SHP77 treated with DMSO at 0.1 percent for 48 hours (cell line): ENCODE measurements at regions not wholly inside any gene's neighbourhood (a gene's known extent, or its start where the extent isn't known, plus 50 kb on each side); places are given as distances from the start of the nearest gene placed in this dataset.
A peak's percentile ranks its signal among the peaks of the same experiment; 100 is the strongest.
"Not testable (repeated sequence)": the region's sequence is repeated elsewhere in the genome, so short reads cannot be mapped to it uniquely, and the experiment has no call there.

ENCODE experiments used
- DNase-seq: peaks from one replicate; lab custom pipeline; 2025; lab: John Stamatoyannopoulos, UW

DNA sequence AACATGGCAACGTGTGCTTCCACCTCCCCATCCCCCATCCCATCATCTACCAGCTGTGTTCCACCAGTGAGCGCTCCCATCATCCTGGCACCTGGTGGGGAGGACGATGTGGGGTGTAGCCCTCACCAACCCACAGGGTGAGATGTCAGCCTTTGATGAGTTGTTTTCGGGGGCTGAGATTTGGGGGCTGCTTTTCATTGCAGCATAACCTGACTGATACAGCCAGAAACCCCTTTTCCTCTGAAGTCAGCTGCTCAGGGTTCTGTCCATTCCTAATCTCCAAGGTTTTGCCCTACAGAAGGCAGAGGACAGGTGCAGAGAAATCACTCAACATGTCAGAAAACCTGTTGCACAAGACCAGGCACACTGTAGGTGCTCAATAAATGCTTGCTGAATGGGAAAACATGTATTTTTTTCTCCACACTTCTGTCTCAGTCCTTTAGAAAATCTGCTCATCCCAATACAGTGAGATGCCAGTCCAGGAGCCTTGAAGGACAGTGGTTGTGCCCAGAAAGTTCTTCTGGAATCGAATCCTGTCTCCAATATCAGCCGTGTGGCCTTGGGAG is 239.8 kb downstream of the RBM19 start:
- DNase-seq: no peak

DNA sequence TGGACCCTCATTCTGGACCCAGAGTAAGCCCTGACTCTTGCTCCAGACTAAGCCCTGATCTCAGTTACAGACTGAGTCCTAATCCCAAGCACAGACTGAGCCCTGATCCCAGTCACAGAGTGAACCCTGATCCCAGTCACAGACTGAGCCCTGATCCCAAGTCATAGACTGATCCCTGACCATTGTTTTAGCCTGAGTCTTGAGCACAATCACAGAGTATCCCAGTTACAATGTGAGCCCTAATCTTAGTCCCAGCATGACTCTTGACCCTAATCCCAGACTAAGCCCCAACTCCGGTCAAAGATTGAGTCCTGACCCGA is 240.6 kb downstream of the RBM19 start:
- DNase-seq: no peak

- DNase-seq: peak; percentile 53
Observed at GRCh38 chr12:113724794-113725556, 241.2 kb downstream of the RBM19 start.

DNA sequence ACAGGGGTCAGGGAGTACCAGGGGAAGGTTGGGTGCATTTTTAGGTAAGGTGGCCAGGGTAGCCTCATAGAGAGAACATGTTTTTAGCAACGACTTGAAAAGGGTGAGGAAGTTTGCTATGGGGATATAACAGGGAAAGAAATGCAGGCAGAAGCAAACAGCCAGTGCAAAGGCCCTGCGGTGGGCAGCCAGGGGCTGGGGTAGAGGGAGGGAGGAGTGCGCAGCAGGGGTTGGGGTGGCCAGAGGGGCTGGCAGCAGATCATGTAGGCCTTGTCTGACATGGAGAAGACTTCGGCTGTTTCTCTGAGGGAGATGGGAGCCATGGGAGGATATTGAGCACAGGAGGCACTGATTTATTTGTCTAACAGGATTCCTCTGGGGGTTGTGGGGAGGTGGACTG is 242.5 kb downstream of the RBM19 start:
- no peak for DNase-seq

- no peak for DNase-seq
Observed at GRCh38 chr12:113722747-113723146, 243.4 kb downstream of the RBM19 start.

- no peak for DNase-seq
Observed at GRCh38 chr12:113720629-113721028, 245.5 kb downstream of the RBM19 start.

DNA sequence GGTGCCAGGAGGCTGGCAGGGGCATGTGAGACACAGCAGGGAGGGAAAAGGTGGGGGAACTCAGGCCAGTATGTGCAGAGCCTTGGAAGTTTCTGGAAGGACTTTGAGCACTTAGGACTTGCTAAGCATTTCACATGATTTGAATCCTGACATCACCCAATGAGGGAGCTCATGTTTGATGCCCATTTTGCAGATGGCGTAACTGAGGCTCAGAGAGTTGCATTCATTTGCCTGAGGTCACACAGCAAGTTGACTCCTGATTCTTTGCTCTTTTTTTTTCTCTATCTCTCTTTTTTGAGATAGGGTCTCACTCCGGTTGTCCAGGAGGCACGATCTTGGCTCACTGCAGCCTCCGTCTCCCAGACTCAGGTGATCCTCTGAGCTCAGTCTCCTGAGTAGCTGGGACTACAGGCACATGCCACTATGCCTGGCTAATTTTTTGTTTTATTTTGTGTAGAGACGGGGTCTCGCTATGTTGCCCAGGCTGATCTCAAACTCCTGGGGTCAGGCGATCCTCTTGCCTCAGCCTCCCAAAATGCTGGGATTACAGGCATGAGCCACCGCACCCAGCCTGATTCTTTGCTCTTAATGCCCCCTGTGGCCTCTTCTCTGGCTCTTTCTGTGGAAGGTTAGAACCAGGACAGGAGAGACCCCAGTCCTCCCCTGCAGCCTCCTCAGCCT is 246.1 kb downstream of the RBM19 start:
- DNase-seq: no peak

DNA sequence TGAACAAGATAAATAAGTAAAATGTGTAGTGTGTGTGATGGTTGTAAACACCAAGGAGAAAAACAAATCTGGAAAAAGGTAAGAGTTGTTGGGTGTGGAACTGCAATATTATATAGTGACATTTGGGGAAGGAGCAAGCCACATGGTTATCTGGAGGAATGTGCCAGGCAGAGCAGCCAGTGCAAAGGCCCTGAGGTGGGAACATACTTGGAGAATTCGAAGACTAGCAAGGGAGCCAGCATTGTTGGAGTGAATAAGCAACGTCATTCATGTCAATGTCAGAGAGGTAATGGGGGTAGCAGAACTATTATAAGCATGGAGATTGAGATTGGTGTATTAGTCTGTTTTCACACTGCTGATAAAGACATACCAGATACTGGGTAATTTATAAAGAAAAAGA is 241.5 kb upstream of the LHX5 start:
- no peak for DNase-seq

DNA sequence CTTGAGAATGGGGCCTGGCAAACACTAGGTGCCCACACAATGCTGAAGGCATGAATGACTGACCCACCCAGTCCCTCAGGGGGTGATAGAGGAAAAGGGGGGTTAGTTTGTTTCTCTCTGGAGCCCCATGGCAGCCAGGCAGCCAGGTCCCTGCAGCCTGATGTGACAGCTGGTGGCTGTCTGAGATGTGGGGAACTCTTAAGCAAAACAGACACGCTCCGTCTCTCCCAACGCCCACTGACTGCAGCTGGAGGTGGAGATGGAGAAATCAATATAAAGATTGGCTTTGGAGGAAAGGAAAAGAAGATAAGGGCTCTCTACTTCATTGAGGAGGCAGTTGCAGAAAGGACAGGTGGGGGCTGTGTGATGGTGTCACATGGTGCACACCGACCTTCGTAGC is 240.8 kb upstream of the LHX5 start:
- no peak for DNase-seq

- DNase-seq: no peak
Observed at GRCh38 chr12:113710216-113710615, 238.5 kb upstream of the LHX5 start.

DNA sequence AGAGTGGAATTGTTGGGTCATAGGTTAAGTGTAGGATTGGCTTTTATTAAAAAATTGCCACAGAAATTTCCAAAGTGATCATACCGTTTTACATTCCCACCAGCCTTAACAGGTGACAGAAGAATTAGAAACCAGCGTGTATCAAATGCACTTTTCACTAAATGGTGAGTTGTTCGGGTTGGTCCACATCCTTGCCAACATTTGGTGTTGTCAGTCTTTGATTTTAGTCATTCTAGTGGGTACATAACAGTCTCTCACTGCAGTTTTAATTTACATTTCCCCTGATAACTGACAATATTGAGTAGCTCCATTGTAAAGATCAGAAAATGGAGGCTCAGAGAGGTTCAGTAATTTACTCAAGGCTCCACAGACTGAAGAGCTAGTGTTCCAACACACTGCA is 237.8 kb upstream of the LHX5 start:
- no peak for DNase-seq

DNA sequence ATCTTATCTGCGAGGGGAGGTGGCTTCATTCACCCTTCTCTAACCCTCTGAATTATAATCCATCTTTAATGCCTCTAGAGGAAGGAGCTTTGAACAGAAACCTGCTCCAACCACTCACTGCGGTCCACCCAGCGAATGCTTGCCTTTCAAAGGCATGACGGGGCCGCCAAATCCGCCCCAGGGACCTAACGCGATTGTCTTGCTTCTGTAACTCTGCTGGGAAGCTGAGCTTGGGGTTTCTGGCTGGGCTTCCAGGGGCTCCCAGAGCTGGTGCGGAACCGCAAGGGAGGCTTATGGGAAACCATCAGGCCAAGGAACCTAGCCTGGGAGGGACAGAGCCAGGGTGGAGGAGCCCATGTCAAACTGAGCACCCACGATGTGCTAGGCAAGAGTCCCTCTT is 231.2 kb upstream of the LHX5 start:
- DNase-seq: no peak

DNA sequence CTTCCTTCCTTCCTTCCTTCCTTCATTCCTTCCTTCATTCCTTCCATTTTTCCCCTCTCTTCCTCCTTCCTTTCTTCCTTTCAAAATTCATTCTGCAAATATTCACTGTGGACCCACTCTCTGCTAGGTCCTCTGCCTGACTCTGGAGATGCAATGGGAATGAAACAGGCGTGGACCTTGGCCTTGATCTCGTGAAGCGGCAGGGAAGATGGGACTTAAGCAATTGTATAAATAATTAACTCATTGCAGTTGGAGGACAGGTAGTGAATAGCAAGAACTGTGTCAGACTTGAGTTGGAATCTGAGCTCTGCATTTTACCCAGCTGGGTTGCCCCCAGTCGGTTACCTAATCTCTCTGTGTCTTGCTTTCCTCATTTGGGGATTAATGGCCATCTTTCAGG is 230.6 kb upstream of the LHX5 start:
- DNase-seq: no peak

GRCh38 chr12:113700943-113701342 is 229.3 kb upstream of the LHX5 start:
- DNase-seq: no peak

- not testable (repeated sequence) for DNase-seq
Observed at GRCh38 chr12:113699984-113700383, 228.3 kb upstream of the LHX5 start.

GRCh38 chr12:113698510-113698858 is 226.8 kb upstream of the LHX5 start:
- DNase-seq: no peak

- DNase-seq: peak; percentile 63
Observed at GRCh38 chr12:113697651-113698509, 226.2 kb upstream of the LHX5 start.

DNA sequence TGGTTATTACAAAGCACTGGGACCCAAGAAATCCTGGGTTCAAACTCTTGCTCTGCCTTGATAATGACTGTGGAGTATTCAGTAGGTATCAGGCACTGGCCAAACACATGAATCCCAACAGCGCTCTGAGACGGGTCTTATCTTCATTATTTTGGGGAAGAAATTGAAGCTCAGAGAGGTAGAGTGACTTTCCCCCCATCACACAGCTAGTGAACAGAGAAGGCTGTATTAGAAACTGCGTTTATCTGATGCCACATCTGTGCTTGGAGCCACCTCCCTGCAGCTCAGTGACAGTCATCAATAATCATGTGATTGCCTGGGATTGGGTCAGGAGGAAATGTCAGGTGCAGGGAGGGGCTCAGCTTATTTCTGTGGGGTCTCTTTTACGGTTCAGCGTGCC is 225.4 kb upstream of the LHX5 start:
- no peak for DNase-seq

DNA sequence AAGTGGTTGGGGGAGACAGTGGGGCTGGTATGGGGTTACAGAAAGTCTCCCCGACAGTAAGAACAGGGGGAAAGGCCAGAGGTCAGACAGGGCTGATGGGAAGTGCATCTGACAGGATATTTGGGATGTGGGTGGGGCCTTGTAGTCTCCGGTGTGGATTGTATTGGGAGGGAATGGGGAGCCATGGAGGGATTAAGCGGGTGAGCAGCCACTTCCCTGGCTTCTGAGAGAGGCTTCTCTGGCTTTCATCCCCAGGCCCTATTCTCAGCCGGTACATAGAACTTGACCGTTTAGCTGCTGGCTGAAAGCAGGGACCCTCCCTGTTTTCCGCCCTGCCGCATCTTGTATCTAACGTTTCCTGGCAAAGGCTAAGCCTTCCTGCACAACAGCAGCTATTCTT is 222.0 kb upstream of the LHX5 start:
- no peak for DNase-seq

GRCh38 chr12:113689047-113689610 is 217.5 kb upstream of the LHX5 start:
- no peak for DNase-seq

GRCh38 chr12:113688313-113688712 is 216.6 kb upstream of the LHX5 start:
- no peak for DNase-seq
